ENCODE measurements at regions not wholly inside any gene's neighbourhood (a gene's known extent, or its start where the extent isn't known, plus 50 kb on each side); places are given as distances from the start of the nearest gene placed in this dataset.

- no peak overlapping the region for H3K4me2 ChIP-seq (ENCODE audit: low read length)
- no peaks in the 10 kb centered on the region for H3K79me2 ChIP-seq (ENCODE audit: control insufficient read depth, insufficient read depth, low read length, poor library complexity)
- H4K12ac ChIP-seq (ENCODE audit: low read depth, low read length) = no peak overlapping the region
- no peak overlapping the region for H3K27ac ChIP-seq (ENCODE audit: low read depth, low read length)
- H3K9ac ChIP-seq (ENCODE audit: low read length) = no peak overlapping the region
- no peak overlapping the region for H3K4me3 ChIP-seq (ENCODE audit: low read depth, low read length)
- H2AFZ ChIP-seq (ENCODE audit: insufficient read depth, low read length, poor library complexity) = no peak overlapping the region
- no peak overlapping the region for H2BK5ac ChIP-seq (ENCODE audit: low read depth, low read length, poor library complexity)
- no peak overlapping the region for H2BK120ac ChIP-seq (ENCODE audit: insufficient read depth, low read length, poor library complexity)
- no peak overlapping the region for H3K14ac ChIP-seq (ENCODE audit: low read length)
- H3K79me1 ChIP-seq (ENCODE audit: low read length) = peaks cover 2% of the 10 kb centered on the region
- no peak overlapping the region for H2AK5ac ChIP-seq (ENCODE audit: low read length)
- H4K8ac ChIP-seq (ENCODE audit: low read depth, low read length) = no peak overlapping the region
- no peak overlapping the region for H3K23ac ChIP-seq (ENCODE audit: low read length)
- no peak overlapping the region for H4K91ac ChIP-seq (ENCODE audit: low read depth, low read length)
- H3K18ac ChIP-seq (ENCODE audit: low read length) = no peak overlapping the region
- H3K4me1 ChIP-seq (ENCODE audit: control insufficient read depth in 1 of 2, insufficient read depth in 2 of 2, low read length in 2 of 2) = peaks cover 4 to 10% of the 10 kb centered on the region in 2 experiments
- H3K4ac ChIP-seq (ENCODE audit: low read depth, low read length) = no peak overlapping the region
- no peaks in the 10 kb centered on the region for H3K36me3 ChIP-seq (ENCODE audit: control insufficient read depth in 1 of 2, insufficient read depth in 2 of 2, low read length in 2 of 2)
- H3K27me3 ChIP-seq (ENCODE audit: insufficient read depth, low read length) = no peaks in the 10 kb centered on the region
- H2BK12ac ChIP-seq (ENCODE audit: low read length) = no peak overlapping the region
- WGBS (ENCODE audit: extremely low coverage, insufficient coverage, insufficient read length) = no CpG with 5 or more reads among the region's 3 CpGs
- peaks cover 1% of the 10 kb centered on the region for H3K9me3 ChIP-seq (ENCODE audit: insufficient read depth, low read depth, low read length)
- DNase-seq = no peak
These were observed 84.6 kb upstream of the MAX start for GRCh38 chr14:65186951-65187350.

DNA sequence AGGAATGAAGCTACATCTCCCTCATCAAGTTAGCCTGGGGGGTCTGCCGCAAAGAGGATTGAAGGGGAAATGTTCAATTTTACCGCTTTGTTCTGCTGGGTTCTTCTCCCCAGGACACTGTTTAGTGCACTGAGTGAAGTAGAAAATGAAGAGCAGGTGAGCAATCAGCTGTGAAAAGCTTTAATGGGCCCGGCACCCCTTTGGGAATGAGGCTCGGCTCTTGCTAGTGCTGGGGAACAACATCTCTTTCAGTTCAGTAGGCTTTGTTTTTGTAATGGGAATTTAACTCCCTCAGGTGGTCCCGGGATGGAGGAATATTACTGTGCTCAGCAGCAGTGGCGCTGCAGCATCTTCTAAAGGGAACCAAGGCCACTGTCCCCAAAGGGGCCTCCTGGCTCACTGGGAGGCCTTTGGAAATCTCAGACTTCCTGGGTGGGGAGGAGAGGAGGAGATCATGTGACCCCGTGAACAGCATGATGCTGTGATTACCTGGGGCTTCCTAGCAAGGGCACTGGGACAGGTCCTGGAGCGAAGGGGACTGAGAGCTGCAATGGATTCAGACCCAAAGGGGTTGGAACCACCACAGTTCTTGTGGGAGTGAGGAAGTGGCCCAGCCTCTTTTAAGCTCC, 85.2 kb upstream of the MAX start:
- no peak overlapping the region for H2AK5ac ChIP-seq (ENCODE audit: low read length)
- no peaks in the 10 kb centered on the region for H3K79me2 ChIP-seq (ENCODE audit: control insufficient read depth, insufficient read depth, low read length, poor library complexity)
- H3K4me2 ChIP-seq (ENCODE audit: low read length) = no peak overlapping the region
- H2AFZ ChIP-seq (ENCODE audit: insufficient read depth, low read length, poor library complexity) = no peak overlapping the region
- H3K4me1 ChIP-seq (ENCODE audit: control insufficient read depth in 1 of 2, insufficient read depth in 2 of 2, low read length in 2 of 2) = peaks cover 4 to 10% of the 10 kb centered on the region in 2 experiments
- peaks cover 2% of the 10 kb centered on the region for H3K79me1 ChIP-seq (ENCODE audit: low read length)
- H2BK12ac ChIP-seq (ENCODE audit: low read length) = no peak overlapping the region
- H4K8ac ChIP-seq (ENCODE audit: low read depth, low read length) = no peak overlapping the region
- no peak overlapping the region for H3K9ac ChIP-seq (ENCODE audit: low read length)
- no peaks in the 10 kb centered on the region for H3K27me3 ChIP-seq (ENCODE audit: insufficient read depth, low read length)
- no peaks in the 10 kb centered on the region for H3K9me3 ChIP-seq (ENCODE audit: insufficient read depth, low read depth, low read length)
- no peak for DNase-seq
- no peak overlapping the region for H3K4me3 ChIP-seq (ENCODE audit: low read depth, low read length)
- no peaks in the 10 kb centered on the region for H3K36me3 ChIP-seq (ENCODE audit: control insufficient read depth in 1 of 2, insufficient read depth in 2 of 2, low read length in 2 of 2)
- no CpG with 5 or more reads among the region's 8 CpGs for WGBS (ENCODE audit: extremely low coverage, insufficient coverage, insufficient read length)
- no peak overlapping the region for H3K18ac ChIP-seq (ENCODE audit: low read length)
- no peak overlapping the region for H4K91ac ChIP-seq (ENCODE audit: low read depth, low read length)
- H3K4ac ChIP-seq (ENCODE audit: low read depth, low read length) = no peak overlapping the region
- no peak overlapping the region for H3K27ac ChIP-seq (ENCODE audit: low read depth, low read length)
- H2BK120ac ChIP-seq (ENCODE audit: insufficient read depth, low read length, poor library complexity) = no peak overlapping the region
- H2BK5ac ChIP-seq (ENCODE audit: low read depth, low read length, poor library complexity) = no peak overlapping the region
- no peak overlapping the region for H3K23ac ChIP-seq (ENCODE audit: low read length)
- H3K14ac ChIP-seq (ENCODE audit: low read length) = no peak overlapping the region
- no peak overlapping the region for H4K12ac ChIP-seq (ENCODE audit: low read depth, low read length)

- peaks cover 2% of the 10 kb centered on the region for H3K79me1 ChIP-seq (ENCODE audit: low read length)
- no peak overlapping the region for H2BK120ac ChIP-seq (ENCODE audit: insufficient read depth, low read length, poor library complexity)
- no CpG with 5 or more reads among the region's 4 CpGs for WGBS (ENCODE audit: extremely low coverage, insufficient coverage, insufficient read length)
- no peak overlapping the region for H3K27ac ChIP-seq (ENCODE audit: low read depth, low read length)
- no peak overlapping the region for H3K18ac ChIP-seq (ENCODE audit: low read length)
- H2AK5ac ChIP-seq (ENCODE audit: low read length) = no peak overlapping the region
- H3K9me3 ChIP-seq (ENCODE audit: insufficient read depth, low read depth, low read length) = no peaks in the 10 kb centered on the region
- no peaks in the 10 kb centered on the region for H3K27me3 ChIP-seq (ENCODE audit: insufficient read depth, low read length)
- no peak overlapping the region for H3K4me3 ChIP-seq (ENCODE audit: low read depth, low read length)
- no peak overlapping the region for H3K14ac ChIP-seq (ENCODE audit: low read length)
- no peak overlapping the region for H2AFZ ChIP-seq (ENCODE audit: insufficient read depth, low read length, poor library complexity)
- no peaks in the 10 kb centered on the region for H3K79me2 ChIP-seq (ENCODE audit: control insufficient read depth, insufficient read depth, low read length, poor library complexity)
- no peak overlapping the region for H4K91ac ChIP-seq (ENCODE audit: low read depth, low read length)
- no peak overlapping the region for H4K12ac ChIP-seq (ENCODE audit: low read depth, low read length)
- H3K9ac ChIP-seq (ENCODE audit: low read length) = no peak overlapping the region
- H2BK12ac ChIP-seq (ENCODE audit: low read length) = no peak overlapping the region
- H2BK5ac ChIP-seq (ENCODE audit: low read depth, low read length, poor library complexity) = no peak overlapping the region
- H3K23ac ChIP-seq (ENCODE audit: low read length) = no peak overlapping the region
- H3K4me1 ChIP-seq (ENCODE audit: control insufficient read depth in 1 of 2, insufficient read depth in 2 of 2, low read length in 2 of 2) = peaks cover 4% of the 10 kb centered on the region in 2 experiments
- DNase-seq = no peak
- no peak overlapping the region for H3K4me2 ChIP-seq (ENCODE audit: low read length)
- H4K8ac ChIP-seq (ENCODE audit: low read depth, low read length) = no peak overlapping the region
- H3K36me3 ChIP-seq (ENCODE audit: control insufficient read depth in 1 of 2, insufficient read depth in 2 of 2, low read length in 2 of 2) = no peaks in the 10 kb centered on the region
- no peak overlapping the region for H3K4ac ChIP-seq (ENCODE audit: low read depth, low read length)
These were observed 88.0 kb upstream of the MAX start for GRCh38 chr14:65190312-65190711.

GRCh38 chr14:65191716-65192115, 89.4 kb upstream of the MAX start:
- no peak overlapping the region for H2BK120ac ChIP-seq (ENCODE audit: insufficient read depth, low read length, poor library complexity)
- peak overlapping the region; percentile 21 for H3K18ac ChIP-seq (ENCODE audit: low read length)
- no peak overlapping the region for H4K12ac ChIP-seq (ENCODE audit: low read depth, low read length)
- no peak overlapping the region for H2AFZ ChIP-seq (ENCODE audit: insufficient read depth, low read length, poor library complexity)
- no peak overlapping the region for H3K23ac ChIP-seq (ENCODE audit: low read length)
- no peak overlapping the region for H3K4me3 ChIP-seq (ENCODE audit: low read depth, low read length)
- no peak overlapping the region for H2AK5ac ChIP-seq (ENCODE audit: low read length)
- H3K79me1 ChIP-seq (ENCODE audit: low read length) = peaks cover 2% of the 10 kb centered on the region
- peak overlapping the region; percentile 51 for H2BK12ac ChIP-seq (ENCODE audit: low read length)
- no peak overlapping the region for H3K4ac ChIP-seq (ENCODE audit: low read depth, low read length)
- H3K4me1 ChIP-seq (ENCODE audit: control insufficient read depth in 1 of 2, insufficient read depth in 2 of 2, low read length in 2 of 2) = peaks cover 4% of the 10 kb centered on the region in 2 experiments
- no peak overlapping the region for H4K91ac ChIP-seq (ENCODE audit: low read depth, low read length)
- WGBS (ENCODE audit: extremely low coverage, insufficient coverage, insufficient read length) = no CpG with 5 or more reads among the region's 5 CpGs
- H3K27ac ChIP-seq (ENCODE audit: low read depth, low read length) = no peak overlapping the region
- H3K36me3 ChIP-seq (ENCODE audit: control insufficient read depth in 1 of 2, insufficient read depth in 2 of 2, low read length in 2 of 2) = no peaks in the 10 kb centered on the region
- no peaks in the 10 kb centered on the region for H3K9me3 ChIP-seq (ENCODE audit: insufficient read depth, low read depth, low read length)
- H3K14ac ChIP-seq (ENCODE audit: low read length) = peak overlapping the region; percentile 43
- H4K8ac ChIP-seq (ENCODE audit: low read depth, low read length) = no peak overlapping the region
- no peak overlapping the region for H3K9ac ChIP-seq (ENCODE audit: low read length)
- no peaks in the 10 kb centered on the region for H3K79me2 ChIP-seq (ENCODE audit: control insufficient read depth, insufficient read depth, low read length, poor library complexity)
- no peak for DNase-seq
- no peak overlapping the region for H3K4me2 ChIP-seq (ENCODE audit: low read length)
- no peaks in the 10 kb centered on the region for H3K27me3 ChIP-seq (ENCODE audit: insufficient read depth, low read length)
- no peak overlapping the region for H2BK5ac ChIP-seq (ENCODE audit: low read depth, low read length, poor library complexity)

Measured in trophoblast cell (in vitro differentiated cells and primary cell).